Nephron (organoid): ENCODE measurements at regions not wholly inside any gene's neighbourhood (a gene's known extent, or its start where the extent isn't known, plus 50 kb on each side); places are given as distances from the start of the nearest gene placed in this dataset.
"Not testable (repeated sequence)": the region's sequence is repeated elsewhere in the genome, so short reads cannot be mapped to it uniquely, and the experiment has no call there.

Experiments used
- H3K27ac Mint-ChIP-seq, 3 experiments: 2 replicates each; pipeline ENCODE4 v1.8.0; 2020; ENCODE audit warnings: mixed read lengths in 3 of 3, mild to moderate bottlenecking in 2 of 3, moderate library complexity in 1 of 3
- H3K27me3 Mint-ChIP-seq: 2 replicates; pipeline ENCODE4 v1.8.0; 2021; ENCODE audit warnings: low read depth, mild to moderate bottlenecking, moderate library complexity, mixed read lengths
- H3K36me3 Mint-ChIP-seq: 2 replicates; pipeline ENCODE4 v1.8.0; 2020; ENCODE audit warnings: low read depth, mixed read lengths
- H3K4me1 Mint-ChIP-seq: 2 replicates; pipeline ENCODE4 v1.8.0; 2020; ENCODE audit warnings: mixed read lengths
- H3K4me3 Mint-ChIP-seq, 3 experiments: 2 replicates each; pipeline ENCODE4 v1.8.0; 2020; ENCODE audit warnings: mild to moderate bottlenecking in 3 of 3, mixed read lengths in 3 of 3, moderate library complexity in 2 of 3
- H3K9me3 Mint-ChIP-seq: 2 replicates; pipeline ENCODE4 v1.8.0; 2020; ENCODE audit warnings: mixed read lengths
- TF ChIP-seq, protein P1 (sequence below), 3 experiments: fragments of 200-600 bp; sonication (generic); IDR thresholded peaks; one replicate each; pipeline ENCODE4 v1.5.0; 2021; ENCODE audit warnings: antibody characterized with exemption in 3 of 3; ENCODE audit not compliant: unreplicated experiment in 3 of 3

DNA sequence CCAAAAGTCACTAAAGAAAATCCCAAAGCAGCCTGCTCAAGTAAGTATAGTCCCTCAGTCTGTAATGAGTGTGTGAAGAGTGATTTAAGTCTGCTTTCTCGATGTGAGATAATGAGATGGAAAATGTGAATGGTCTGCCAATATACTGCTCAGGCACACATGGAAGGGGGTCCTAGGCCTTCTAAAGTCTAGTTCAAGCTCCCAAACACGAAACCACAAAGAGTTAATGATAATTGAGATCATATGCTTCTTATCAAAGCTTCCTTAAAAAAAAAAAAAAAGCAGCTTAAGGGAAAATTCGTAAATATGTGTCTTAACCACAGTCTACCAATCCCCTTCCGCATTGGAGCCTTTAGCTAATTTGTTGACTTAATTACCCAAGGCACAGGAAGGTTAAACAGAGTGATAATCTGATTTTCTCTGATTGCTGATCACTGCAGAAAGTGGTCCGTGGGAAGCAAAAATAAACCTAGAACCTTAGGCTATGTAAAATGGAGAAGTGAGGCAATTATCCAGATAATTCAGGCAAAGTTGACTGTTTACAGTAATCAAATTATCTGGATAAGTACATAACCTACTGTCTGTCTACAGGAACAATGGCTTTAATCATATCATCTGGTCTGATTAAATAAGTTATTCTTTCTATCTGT, 172.9 kb downstream of the MBL2 start:
- TF ChIP-seq, protein P1, sequence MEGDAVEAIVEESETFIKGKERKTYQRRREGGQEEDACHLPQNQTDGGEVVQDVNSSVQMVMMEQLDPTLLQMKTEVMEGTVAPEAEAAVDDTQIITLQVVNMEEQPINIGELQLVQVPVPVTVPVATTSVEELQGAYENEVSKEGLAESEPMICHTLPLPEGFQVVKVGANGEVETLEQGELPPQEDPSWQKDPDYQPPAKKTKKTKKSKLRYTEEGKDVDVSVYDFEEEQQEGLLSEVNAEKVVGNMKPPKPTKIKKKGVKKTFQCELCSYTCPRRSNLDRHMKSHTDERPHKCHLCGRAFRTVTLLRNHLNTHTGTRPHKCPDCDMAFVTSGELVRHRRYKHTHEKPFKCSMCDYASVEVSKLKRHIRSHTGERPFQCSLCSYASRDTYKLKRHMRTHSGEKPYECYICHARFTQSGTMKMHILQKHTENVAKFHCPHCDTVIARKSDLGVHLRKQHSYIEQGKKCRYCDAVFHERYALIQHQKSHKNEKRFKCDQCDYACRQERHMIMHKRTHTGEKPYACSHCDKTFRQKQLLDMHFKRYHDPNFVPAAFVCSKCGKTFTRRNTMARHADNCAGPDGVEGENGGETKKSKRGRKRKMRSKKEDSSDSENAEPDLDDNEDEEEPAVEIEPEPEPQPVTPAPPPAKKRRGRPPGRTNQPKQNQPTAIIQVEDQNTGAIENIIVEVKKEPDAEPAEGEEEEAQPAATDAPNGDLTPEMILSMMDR (IDR thresholded peaks at IDR 0.05; ENCODE audit: unreplicated experiment in 3 of 3) = no peak
- Mint-ChIP-seq H3K36me3 (no peaks in the 10 kb centered on the region), H3K9me3 (no peaks in the 10 kb centered on the region), H3K27ac (no peak overlapping the region), H3K4me3 (no peak overlapping the region), H3K4me1 (no peaks in the 10 kb centered on the region), H3K27me3 (no peaks in the 10 kb centered on the region)

DNA sequence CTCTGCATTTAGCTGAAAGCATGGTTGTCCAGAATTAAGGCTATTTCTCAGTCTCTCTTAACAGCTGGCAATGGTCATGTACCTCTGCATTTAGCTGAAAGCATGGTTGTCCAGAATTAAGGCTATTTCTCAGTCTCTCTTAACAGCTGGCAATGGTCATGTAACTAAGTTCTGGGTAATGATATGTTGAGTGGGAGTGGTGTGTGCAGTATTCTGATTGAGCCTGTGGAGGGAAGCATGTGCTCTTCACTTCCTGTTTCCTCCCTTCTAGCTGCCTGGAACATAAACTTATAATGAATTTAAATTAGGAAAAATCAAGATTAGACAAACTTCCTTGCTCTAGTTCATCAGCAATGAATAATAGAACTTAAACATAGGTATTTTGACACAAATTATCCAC, 168.5 kb downstream of the MBL2 start:
- H3K27me3 Mint-ChIP-seq, H3K4me1 Mint-ChIP-seq, H3K36me3 Mint-ChIP-seq, H3K9me3 Mint-ChIP-seq, H3K4me3 Mint-ChIP-seq, H3K27ac Mint-ChIP-seq: not testable (repeated sequence)

DNA sequence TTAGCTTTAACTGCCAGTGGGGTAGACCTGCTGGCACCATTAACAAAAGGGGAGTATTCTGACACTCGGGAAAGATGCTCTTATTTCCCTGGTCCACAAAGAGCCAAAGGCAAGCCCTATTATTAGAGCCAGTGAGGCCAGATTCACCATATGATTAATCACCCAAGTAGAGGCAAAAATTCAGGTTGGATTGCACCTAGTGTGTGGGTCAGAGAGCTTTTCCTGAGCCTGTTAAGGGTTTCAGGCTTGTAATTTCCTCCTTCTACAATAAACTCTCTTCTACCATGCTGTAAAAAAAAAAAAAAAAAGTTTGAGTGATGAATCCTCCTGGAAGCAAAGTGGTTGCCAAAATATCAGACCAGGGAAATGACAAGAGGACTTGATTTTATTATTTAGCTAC, 163.5 kb downstream of the MBL2 start:
- H3K36me3 Mint-ChIP-seq = no peaks in the 10 kb centered on the region
- H3K27ac Mint-ChIP-seq = no peak overlapping the region
- no peaks in the 10 kb centered on the region for H3K27me3 Mint-ChIP-seq
- H3K4me3 Mint-ChIP-seq = no peak overlapping the region
- no peaks in the 10 kb centered on the region for H3K4me1 Mint-ChIP-seq
- H3K9me3 Mint-ChIP-seq = no peaks in the 10 kb centered on the region
- TF ChIP-seq, protein P1 (IDR thresholded peaks at IDR 0.05; ENCODE audit: unreplicated experiment in 3 of 3) = no peak

DNA sequence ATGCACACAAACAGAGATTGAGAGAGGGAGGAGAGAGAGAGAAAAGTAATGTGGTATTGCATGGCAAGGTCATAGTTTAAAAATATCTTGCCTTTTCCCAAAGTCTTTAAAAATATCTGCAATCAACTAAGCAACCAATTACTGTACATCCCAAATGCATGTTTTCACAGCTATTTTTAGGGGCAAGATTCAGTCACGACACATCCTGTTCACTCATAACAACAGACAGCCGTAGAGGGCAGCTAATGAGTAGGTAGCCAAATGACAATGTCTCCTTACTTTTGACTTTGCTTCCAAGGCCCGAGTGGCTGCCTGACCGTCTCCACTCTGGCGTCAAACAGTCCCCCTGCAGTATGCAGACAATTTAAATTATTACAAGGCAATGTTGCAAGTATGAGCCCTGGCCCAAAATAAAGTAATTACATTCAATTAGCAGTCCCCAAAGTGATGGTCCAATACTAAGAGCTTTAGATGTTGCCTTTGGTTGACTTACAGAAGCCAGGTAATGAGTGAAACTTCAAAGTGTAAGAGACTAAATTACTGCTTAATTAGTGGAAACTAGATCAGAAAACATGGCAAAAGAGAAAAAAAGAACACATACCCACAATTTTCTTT, 162.9 kb downstream of the MBL2 start:
- Mint-ChIP-seq H3K36me3 (no peaks in the 10 kb centered on the region), H3K4me1 (no peaks in the 10 kb centered on the region), H3K4me3 (no peak overlapping the region), H3K9me3 (no peaks in the 10 kb centered on the region), H3K27ac (no peak overlapping the region), H3K27me3 (no peaks in the 10 kb centered on the region)
- TF ChIP-seq, protein P1 (IDR thresholded peaks at IDR 0.05; ENCODE audit: unreplicated experiment in 3 of 3) = no peak

DNA sequence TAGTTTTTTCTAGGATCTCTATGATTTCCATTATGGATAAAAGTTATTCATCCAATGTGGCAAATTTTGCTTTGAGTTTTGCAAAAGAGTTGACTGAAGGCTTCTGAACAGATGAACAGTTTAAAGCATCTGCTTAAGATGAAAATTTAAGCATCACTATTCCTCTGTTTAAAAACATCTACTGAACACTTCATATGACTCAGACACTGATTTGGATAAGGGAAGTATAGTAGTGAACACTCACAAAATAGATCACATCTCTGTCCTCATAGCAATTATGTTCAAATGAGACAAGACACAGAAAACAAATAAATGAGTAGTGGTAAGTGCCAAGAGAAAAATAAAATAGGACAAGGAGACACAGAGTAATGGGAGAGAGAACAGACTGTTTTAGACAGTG, 157.3 kb downstream of the MBL2 start:
- H3K36me3 Mint-ChIP-seq = no peaks in the 10 kb centered on the region
- no peaks in the 10 kb centered on the region for H3K4me1 Mint-ChIP-seq
- no peak overlapping the region for H3K27ac Mint-ChIP-seq
- H3K9me3 Mint-ChIP-seq = no peaks in the 10 kb centered on the region
- H3K27me3 Mint-ChIP-seq = no peaks in the 10 kb centered on the region
- no peak overlapping the region for H3K4me3 Mint-ChIP-seq
- TF ChIP-seq, protein P1 (IDR thresholded peaks at IDR 0.05; ENCODE audit: unreplicated experiment in 3 of 3) = no peak

DNA sequence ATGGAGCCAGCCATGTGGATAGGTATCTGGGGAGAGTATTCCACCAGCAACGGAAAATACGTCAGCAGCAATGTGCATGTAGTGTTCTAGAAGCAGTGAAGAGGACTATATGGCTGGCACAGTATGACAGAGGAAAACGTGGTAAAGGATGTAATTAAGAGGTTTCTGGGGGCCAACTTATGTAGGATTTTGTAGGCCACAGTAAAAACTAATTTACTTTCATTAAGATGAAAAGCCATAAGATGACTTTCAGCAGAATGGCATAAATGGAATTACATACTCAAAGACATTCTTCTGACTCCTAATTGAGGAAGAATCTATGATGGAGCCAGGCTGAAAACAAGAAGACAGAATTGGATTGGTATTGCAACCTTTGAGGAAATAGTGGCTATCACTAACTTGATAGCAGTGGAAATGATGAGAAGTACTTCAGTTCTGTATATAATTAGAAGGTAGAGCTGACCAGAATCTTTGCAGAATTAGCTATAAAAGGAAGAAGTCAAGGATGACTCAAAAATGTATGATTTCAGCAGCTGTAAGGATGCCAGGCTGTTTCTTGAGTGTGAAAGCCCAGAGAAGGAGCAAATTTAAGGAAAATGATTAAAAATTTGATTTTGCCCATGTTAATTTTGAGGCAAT, 156.7 kb downstream of the MBL2 start:
- H3K4me1 Mint-ChIP-seq = no peaks in the 10 kb centered on the region
- no peaks in the 10 kb centered on the region for H3K36me3 Mint-ChIP-seq
- H3K27ac Mint-ChIP-seq = no peak overlapping the region
- no peak overlapping the region for H3K4me3 Mint-ChIP-seq
- no peaks in the 10 kb centered on the region for H3K9me3 Mint-ChIP-seq
- TF ChIP-seq, protein P1 (IDR thresholded peaks at IDR 0.05; ENCODE audit: unreplicated experiment in 3 of 3) = no peak
- no peaks in the 10 kb centered on the region for H3K27me3 Mint-ChIP-seq
